ENCODE measurements at regions not wholly inside any gene's neighbourhood (a gene's known extent, or its start where the extent isn't known, plus 50 kb on each side); places are given as distances from the start of the nearest gene placed in this dataset.

GRCh38 chr13:106143392-106143791, 392.1 kb downstream of the EFNB2 start:
- ATAC-seq: no peak
- 19 to 34% methylated on average over 2 of the region's 2 CpGs for WGBS, 2 donors (ENCODE audit: low coverage in 1 of 2)
- H3K4me3 ChIP-seq: no peak overlapping the region

GRCh38 chr13:106140476-106140875, 395.0 kb downstream of the EFNB2 start:
- WGBS, 2 donors (ENCODE audit: low coverage in 1 of 2): 63 to 83% methylated on average over 1 of the region's 1 CpG
- Histone ChIP-seq H3K27ac (no peak overlapping the region), H3K4me3 (no peak overlapping the region), H3K27me3 (no peaks in the 10 kb centered on the region), H3K4me1 (peaks cover 0 to 5% (median 0%) of the 10 kb centered on the region in 3 donors), H3K36me3 (no peaks in the 10 kb centered on the region), H3K9me3 (no peaks in the 10 kb centered on the region)
- TF ChIP-seq EP300 (IDR thresholded peaks at IDR 0.05) (no peak), POLR2AphosphoS5 (IDR thresholded peaks at IDR 0.05) (no peak), CTCF (IDR thresholded peaks at IDR 0.05) (no peak), POLR2A (IDR thresholded peaks at IDR 0.05) (no peak)
- ATAC-seq: no peak

More at GRCh38 chr13:106143392-106143791, 392.1 kb downstream of the EFNB2 start:
- H3K4me1 ChIP-seq: peaks cover 0 to 5% (median 0%) of the 10 kb centered on the region in 3 donors
- no peaks in the 10 kb centered on the region for H3K36me3 ChIP-seq
- no peak for TF ChIP-seq POLR2A (IDR thresholded peaks at IDR 0.05)
- no peak for TF ChIP-seq CTCF (IDR thresholded peaks at IDR 0.05)
- TF ChIP-seq POLR2AphosphoS5 (IDR thresholded peaks at IDR 0.05): no peak
- no peak for TF ChIP-seq EP300 (IDR thresholded peaks at IDR 0.05)
- no peaks in the 10 kb centered on the region for H3K27me3 ChIP-seq
- H3K9me3 ChIP-seq: no peaks in the 10 kb centered on the region
- H3K27ac ChIP-seq: no peak overlapping the region

- H3K9me3 ChIP-seq: no peaks in the 10 kb centered on the region
- no peak for TF ChIP-seq POLR2A (IDR thresholded peaks at IDR 0.05)
- no peak for TF ChIP-seq CTCF (IDR thresholded peaks at IDR 0.05)
- TF ChIP-seq EP300 (IDR thresholded peaks at IDR 0.05): no peak
- no peak for TF ChIP-seq POLR2AphosphoS5 (IDR thresholded peaks at IDR 0.05)
- no peaks in the 10 kb centered on the region for H3K36me3 ChIP-seq
- peaks cover 0 to 5% (median 0%) of the 10 kb centered on the region in 3 donors for H3K4me1 ChIP-seq
- H3K4me3 ChIP-seq: no peak overlapping the region
- no peaks in the 10 kb centered on the region for H3K27me3 ChIP-seq
- 90 to 92% methylated on average over 2 to 3 of the region's 3 CpGs for WGBS, 2 donors (ENCODE audit: low coverage in 1 of 2)
- ATAC-seq: no peak
- no peak overlapping the region for H3K27ac ChIP-seq
Measured at GRCh38 chr13:106139942-106140341, 395.5 kb downstream of the EFNB2 start.

GRCh38 chr13:106139377-106139776, 396.1 kb downstream of the EFNB2 start:
- H3K9me3 ChIP-seq: no peaks in the 10 kb centered on the region

More at GRCh38 chr13:106139377-106139776, 396.1 kb downstream of the EFNB2 start:
- 49 to 62% methylated on average over 3 to 4 of the region's 4 CpGs for WGBS, 2 donors (ENCODE audit: low coverage in 1 of 2)
- H3K4me3 ChIP-seq: no peak overlapping the region
- H3K27ac ChIP-seq: no peak overlapping the region
- no peak for ATAC-seq
- H3K27me3 ChIP-seq: no peaks in the 10 kb centered on the region
- peaks cover 0 to 5% (median 0%) of the 10 kb centered on the region in 3 donors for H3K4me1 ChIP-seq
- no peaks in the 10 kb centered on the region for H3K36me3 ChIP-seq
- TF ChIP-seq CTCF (IDR thresholded peaks at IDR 0.05): no peak
- TF ChIP-seq POLR2AphosphoS5 (IDR thresholded peaks at IDR 0.05): no peak
- no peak for TF ChIP-seq EP300 (IDR thresholded peaks at IDR 0.05)
- no peak for TF ChIP-seq POLR2A (IDR thresholded peaks at IDR 0.05)

All from gastroesophageal sphincter (tissue), 4 donors.